ENCODE measurements at regions not wholly inside any gene's neighbourhood (a gene's known extent, or its start where the extent isn't known, plus 50 kb on each side); places are given as distances from the start of the nearest gene placed in this dataset.
A peak's percentile ranks its signal among the peaks of the same experiment; 100 is the strongest.

DNA sequence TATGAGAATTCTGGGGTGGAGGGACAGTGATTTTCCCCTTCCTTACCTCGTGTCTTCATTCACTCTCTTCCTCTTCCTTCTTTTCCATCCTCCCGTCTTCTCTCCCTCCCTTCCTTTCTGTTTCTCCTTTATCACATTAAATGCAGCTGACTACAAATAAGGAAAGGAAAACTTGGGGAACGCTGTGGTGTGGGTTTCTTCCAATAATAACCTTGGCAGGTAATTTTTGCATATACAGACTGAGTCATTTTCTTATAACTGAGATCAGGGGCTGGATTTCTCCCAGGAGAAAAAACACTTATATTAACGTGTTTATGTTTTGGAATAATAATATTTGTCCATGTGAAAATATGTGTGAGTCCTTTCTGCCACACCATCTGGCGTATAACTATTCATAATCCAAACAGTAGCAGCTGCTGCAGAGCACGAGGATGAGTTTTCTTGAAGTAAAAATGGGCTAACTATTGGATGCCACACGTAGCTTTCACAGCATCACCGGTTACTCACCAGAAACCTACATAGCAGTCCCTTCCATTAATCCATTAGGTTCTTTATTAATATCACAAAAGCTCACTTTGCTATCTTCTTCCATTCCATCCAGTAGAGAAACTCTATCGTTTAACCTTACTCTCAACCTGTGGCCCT is 139.2 kb upstream of the SASH1 start:
- Mint-ChIP-seq H3K4me1 (ENCODE audit: low read depth) (peaks cover 43% of the 10 kb centered on the region), H3K27ac (peak overlapping the region; percentile 94), H3K9me3 (peaks cover 9% of the 10 kb centered on the region), H3K4me3 (peak overlapping the region; percentile 69), H3K27me3 (peaks cover 85% of the 10 kb centered on the region), H3K36me3 (ENCODE audit: low read depth) (no peaks in the 10 kb centered on the region)

DNA sequence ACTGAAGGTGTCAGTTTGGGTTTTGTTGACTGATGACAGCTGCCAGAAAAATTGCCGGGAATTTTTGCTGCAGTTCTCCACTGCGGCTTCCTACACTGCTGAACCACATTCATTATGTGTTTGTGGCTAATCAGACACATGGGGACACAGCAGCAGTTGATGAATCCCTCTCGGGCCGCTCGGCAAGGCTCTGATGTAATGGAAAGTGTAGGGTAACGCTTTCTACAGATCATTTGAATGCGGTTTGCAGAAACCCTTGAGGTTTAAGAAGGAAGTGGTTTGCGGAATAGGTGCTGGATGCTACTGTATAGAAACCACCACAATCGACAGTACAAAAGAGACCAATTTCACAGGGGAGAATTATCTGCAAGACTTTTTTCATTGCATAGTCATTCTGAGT is 138.7 kb upstream of the SASH1 start:
- Mint-ChIP-seq H3K4me1 (ENCODE audit: low read depth) (peaks cover 43% of the 10 kb centered on the region), H3K4me3 (peak overlapping the region; percentile 69), H3K36me3 (ENCODE audit: low read depth) (no peaks in the 10 kb centered on the region), H3K9me3 (peaks cover 9% of the 10 kb centered on the region), H3K27ac (peak overlapping the region; percentile 94), H3K27me3 (peaks cover 83% of the 10 kb centered on the region)

DNA sequence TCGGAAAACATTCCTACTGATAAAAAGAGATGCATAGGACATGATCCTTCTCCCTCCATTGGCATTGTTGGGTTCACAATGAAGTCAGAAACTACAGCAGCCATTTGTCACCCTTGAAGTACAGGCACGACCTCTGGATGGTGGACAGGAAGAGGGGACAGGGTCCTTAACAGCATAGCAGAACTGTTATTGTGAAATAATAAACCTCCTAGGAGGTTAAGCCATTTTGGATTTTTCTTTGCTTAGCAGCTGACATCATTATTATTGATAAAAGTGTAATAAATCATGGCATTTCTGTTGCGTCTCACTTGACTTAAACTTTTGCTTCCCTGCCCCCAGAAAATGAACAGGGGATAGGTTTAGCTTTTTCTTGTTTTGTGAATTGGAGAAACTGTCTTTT is 134.3 kb upstream of the SASH1 start:
- Mint-ChIP-seq H3K36me3 (ENCODE audit: low read depth) (no peaks in the 10 kb centered on the region), H3K4me1 (ENCODE audit: low read depth) (peaks cover 24% of the 10 kb centered on the region), H3K27me3 (peaks cover 82% of the 10 kb centered on the region), H3K27ac (no peak overlapping the region), H3K9me3 (peaks cover 7% of the 10 kb centered on the region), H3K4me3 (no peak overlapping the region)

DNA sequence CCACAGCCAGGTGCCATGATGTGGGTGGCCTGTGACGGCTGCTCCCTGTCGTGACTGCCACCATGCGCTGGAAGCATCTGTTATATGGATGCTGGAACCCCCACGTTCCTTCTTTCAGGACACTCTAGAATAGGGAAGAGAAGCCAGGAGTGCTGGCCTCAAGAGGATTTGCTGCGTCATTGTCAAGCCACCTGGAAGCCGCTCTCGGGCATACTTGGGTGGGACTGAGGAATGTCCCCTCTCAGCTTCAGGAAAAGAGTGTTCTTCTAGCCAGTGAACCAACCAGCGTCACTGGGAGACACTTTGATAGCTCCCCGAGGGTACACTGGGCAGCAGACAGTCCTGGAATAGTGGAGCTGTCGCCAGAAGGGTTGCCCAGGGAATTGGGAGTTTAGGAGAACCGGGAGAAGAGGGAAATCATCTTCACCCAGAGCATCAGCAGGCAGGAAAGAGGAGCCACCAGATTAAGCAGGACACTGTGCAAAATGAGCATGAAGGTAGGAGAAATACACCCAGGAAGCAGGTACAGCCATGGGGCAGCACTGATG is 130.8 kb upstream of the SASH1 start:
- no peaks in the 10 kb centered on the region for H3K9me3 Mint-ChIP-seq
- H3K27me3 Mint-ChIP-seq = peaks cover 69% of the 10 kb centered on the region
- H3K4me3 Mint-ChIP-seq = no peak overlapping the region
- no peak overlapping the region for H3K27ac Mint-ChIP-seq
- H3K4me1 Mint-ChIP-seq (ENCODE audit: low read depth) = no peaks in the 10 kb centered on the region
- H3K36me3 Mint-ChIP-seq (ENCODE audit: low read depth) = no peaks in the 10 kb centered on the region

DNA sequence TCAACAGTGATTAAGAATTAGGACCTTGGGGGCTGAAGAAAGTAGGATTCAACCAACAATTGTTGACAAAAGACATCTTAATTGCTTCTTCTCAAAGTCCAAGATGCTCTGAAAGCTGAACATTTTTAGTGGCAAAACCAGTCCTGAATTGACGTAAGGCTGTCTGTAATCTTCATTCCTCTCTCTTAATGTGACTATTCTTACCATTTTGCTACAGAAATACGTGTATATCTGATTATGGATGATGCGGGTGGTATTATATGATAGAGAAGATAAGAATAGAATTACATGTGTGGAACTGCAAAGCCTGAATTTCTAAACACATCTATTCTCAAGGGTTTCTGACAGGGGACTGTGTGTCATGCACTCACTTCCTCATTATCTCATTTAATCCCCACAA is 130.3 kb upstream of the SASH1 start:
- Mint-ChIP-seq H3K36me3 (ENCODE audit: low read depth) (no peaks in the 10 kb centered on the region), H3K9me3 (no peaks in the 10 kb centered on the region), H3K4me3 (no peak overlapping the region), H3K27ac (no peak overlapping the region), H3K4me1 (ENCODE audit: low read depth) (no peaks in the 10 kb centered on the region), H3K27me3 (peaks cover 69% of the 10 kb centered on the region)

DNA sequence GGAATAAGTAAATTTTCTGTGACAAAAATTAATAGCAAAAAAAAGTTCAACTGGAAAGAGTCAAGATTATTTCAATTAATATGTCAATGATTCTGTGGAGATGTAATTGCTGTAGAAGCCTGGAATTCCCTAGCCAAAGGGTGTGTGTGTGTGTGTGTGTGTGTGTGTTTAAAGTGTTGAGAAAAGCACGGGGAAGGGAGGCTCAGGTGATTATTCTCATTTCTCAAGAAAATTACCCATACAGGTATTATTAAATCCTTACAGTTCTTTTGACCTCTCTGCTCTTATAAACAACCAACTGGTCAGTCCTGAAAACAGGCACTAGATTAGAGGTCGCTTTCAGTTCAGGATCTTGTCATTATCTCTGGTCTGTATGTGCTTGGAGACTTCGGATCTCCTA is 129.3 kb upstream of the SASH1 start:
- Mint-ChIP-seq H3K27ac (no peak overlapping the region), H3K36me3 (ENCODE audit: low read depth) (no peaks in the 10 kb centered on the region), H3K27me3 (peaks cover 64% of the 10 kb centered on the region), H3K4me1 (ENCODE audit: low read depth) (no peaks in the 10 kb centered on the region), H3K9me3 (no peaks in the 10 kb centered on the region), H3K4me3 (no peak overlapping the region)

DNA sequence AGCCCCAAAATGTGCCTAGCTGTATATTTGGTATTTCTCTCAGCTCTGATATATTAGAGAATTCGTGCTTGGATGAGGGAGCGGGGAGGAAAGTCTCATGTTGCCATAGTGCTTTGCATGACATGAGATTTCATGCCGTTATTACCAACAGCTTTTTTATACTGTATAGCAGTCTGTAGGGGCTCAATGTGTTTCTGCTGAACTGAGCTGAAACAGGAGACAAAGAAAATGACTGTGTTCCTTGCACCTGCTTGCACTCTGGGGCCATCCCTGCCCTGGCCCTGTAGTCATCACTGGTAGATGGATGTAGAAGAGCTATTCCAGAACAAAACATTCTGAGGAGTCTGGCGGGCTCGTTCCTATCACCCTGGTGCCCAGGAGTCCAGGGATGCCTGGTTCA is 128.0 kb upstream of the SASH1 start:
- Mint-ChIP-seq H3K4me3 (no peak overlapping the region), H3K27me3 (peaks cover 62% of the 10 kb centered on the region), H3K9me3 (no peaks in the 10 kb centered on the region), H3K36me3 (ENCODE audit: low read depth) (no peaks in the 10 kb centered on the region), H3K27ac (no peak overlapping the region), H3K4me1 (ENCODE audit: low read depth) (no peaks in the 10 kb centered on the region)

DNA sequence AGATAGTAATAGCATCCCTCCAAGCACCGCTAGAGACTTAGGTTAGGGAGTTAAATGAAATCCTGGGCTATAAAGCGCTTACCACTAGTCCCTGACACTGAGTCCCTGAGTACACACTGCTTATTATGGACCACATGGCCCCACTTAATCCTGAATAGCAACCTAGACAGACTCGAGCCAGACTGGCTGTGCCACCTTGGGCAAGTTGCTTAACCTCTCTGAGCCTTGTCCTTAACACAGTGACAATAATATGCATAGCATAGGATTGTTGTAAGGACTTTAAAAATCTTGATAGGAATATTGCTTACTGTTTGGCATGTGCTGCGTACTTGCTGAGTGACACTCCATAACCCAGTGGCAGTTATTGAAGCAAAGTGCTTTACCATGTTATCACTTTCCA is 125.6 kb upstream of the SASH1 start:
- no peaks in the 10 kb centered on the region for H3K9me3 Mint-ChIP-seq
- H3K4me1 Mint-ChIP-seq (ENCODE audit: low read depth) = no peaks in the 10 kb centered on the region
- no peaks in the 10 kb centered on the region for H3K36me3 Mint-ChIP-seq (ENCODE audit: low read depth)
- H3K27me3 Mint-ChIP-seq = peaks cover 63% of the 10 kb centered on the region
- no peak overlapping the region for H3K27ac Mint-ChIP-seq
- no peak overlapping the region for H3K4me3 Mint-ChIP-seq

DNA sequence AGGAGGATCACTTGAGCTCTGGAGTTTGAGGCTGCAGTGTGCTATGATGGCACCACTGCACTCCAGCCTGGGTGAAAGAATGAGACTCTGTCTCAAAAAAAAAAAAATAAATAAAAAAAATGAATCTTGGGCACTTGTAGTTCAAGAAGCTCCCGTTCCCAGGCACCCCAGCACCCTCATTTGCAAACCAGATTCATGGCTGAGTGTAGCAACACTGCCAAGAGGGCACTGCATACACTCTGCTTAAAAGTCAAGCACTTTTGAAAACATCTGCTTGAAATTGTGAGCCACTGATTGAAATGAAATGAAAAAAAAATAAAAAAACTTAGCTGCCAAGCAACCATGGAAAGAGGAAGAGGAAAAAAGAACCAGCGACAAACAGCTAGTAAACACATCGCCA is 124.7 kb upstream of the SASH1 start:
- H3K27me3 Mint-ChIP-seq = peaks cover 62% of the 10 kb centered on the region
- no peak overlapping the region for H3K27ac Mint-ChIP-seq
- no peak overlapping the region for H3K4me3 Mint-ChIP-seq
- H3K36me3 Mint-ChIP-seq (ENCODE audit: low read depth) = no peaks in the 10 kb centered on the region
- no peaks in the 10 kb centered on the region for H3K4me1 Mint-ChIP-seq (ENCODE audit: low read depth)
- H3K9me3 Mint-ChIP-seq = no peaks in the 10 kb centered on the region

DNA sequence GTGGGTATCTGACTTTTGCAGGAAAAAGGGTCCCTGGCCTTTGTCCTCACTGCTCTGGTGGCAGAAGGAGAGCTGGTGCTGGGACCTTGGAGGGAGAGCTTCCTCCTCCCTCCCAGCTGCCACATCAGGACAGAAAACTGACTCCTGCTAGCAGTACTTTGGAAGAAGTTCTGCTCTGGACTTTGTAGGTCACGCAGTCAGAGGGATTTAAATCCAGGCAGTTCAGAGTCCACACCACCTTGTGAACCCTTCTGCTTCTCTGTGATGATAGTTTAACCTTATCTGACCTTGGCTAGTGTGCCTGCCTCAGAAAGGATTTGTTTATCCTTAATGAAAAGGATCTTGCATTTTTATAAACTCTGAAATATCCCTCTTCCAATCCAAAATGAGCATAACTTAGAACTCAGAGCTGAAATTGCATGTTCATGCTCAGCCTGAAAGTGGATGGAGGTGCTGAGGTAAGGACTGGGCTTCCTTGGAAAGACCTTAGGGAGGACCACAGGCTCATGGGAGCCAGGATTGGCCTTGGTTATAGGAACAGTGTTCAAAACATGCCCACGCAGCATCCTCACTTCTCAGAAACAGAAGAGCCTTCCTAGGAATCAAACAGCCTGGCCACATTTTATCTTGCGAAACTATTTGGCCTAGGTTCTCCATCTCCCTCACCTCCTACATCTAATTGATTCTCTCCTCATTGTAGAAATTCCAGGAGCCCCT is 123.9 kb upstream of the SASH1 start:
- peaks cover 55% of the 10 kb centered on the region for H3K27me3 Mint-ChIP-seq
- no peak overlapping the region for H3K27ac Mint-ChIP-seq
- no peak overlapping the region for H3K4me3 Mint-ChIP-seq
- no peaks in the 10 kb centered on the region for H3K4me1 Mint-ChIP-seq (ENCODE audit: low read depth)
- H3K36me3 Mint-ChIP-seq (ENCODE audit: low read depth) = no peaks in the 10 kb centered on the region
- H3K9me3 Mint-ChIP-seq = no peaks in the 10 kb centered on the region

DNA sequence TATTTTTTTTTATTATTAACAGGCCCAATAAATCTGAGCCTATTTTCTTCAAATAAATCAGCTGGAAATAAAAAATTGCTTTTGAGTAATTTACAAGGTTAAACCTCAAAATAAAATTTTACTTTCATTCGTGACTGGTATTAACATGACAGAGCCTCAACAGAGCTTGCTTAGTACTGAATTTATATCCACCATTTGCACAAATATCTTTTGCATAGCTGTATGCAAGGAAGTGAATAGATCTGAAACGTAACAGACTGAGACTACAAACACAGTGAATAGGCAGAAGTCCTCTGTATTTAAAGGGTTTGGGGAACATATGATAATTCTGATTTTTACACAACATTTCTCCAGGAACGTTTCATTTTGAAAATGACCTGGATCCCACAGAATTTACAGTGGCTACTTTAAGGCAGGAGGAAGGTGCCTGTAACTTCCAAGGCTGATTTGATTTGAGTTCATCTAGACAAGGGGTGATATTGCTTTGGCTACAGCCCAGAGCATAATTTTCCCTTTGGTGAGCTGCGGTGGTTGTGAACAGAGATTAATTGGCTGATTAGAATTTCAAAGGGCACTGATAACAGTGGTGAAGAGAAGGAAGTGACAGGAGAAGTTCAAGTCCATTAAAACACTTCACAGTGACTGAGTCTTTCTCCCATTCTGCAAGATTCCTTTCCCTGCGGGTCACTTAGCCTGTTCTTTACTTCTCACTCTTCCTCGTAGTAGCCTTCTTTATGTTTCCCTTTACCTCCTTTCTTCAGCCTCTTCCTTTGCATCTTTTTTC is 121.2 kb upstream of the SASH1 start:
- H3K9me3 Mint-ChIP-seq = no peaks in the 10 kb centered on the region
- H3K4me1 Mint-ChIP-seq (ENCODE audit: low read depth) = no peaks in the 10 kb centered on the region
- H3K4me3 Mint-ChIP-seq = no peak overlapping the region
- peaks cover 48% of the 10 kb centered on the region for H3K27me3 Mint-ChIP-seq
- H3K27ac Mint-ChIP-seq = no peak overlapping the region
- no peaks in the 10 kb centered on the region for H3K36me3 Mint-ChIP-seq (ENCODE audit: low read depth)

DNA sequence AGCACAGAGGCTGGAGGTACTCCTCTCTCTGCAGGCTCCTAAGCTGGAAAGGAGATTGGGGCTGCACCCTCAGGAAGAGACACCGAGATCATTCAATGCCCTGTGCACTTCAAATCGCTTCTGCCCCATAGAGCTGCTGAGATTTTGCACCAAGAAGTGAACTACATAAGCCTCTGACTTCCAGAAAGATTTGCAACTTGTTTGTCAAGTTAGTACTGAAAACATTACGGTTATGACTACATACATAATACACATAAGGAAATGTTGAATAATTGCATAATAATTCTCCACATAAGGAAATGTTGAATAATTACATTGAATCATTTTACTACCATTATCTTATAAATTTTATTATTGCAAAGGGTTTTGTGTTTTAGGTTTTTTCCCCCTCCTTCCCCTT is 120.3 kb upstream of the SASH1 start:
- no peaks in the 10 kb centered on the region for H3K4me1 Mint-ChIP-seq (ENCODE audit: low read depth)
- no peak overlapping the region for H3K27ac Mint-ChIP-seq
- peaks cover 48% of the 10 kb centered on the region for H3K27me3 Mint-ChIP-seq
- no peaks in the 10 kb centered on the region for H3K36me3 Mint-ChIP-seq (ENCODE audit: low read depth)
- H3K4me3 Mint-ChIP-seq = no peak overlapping the region
- no peaks in the 10 kb centered on the region for H3K9me3 Mint-ChIP-seq

DNA sequence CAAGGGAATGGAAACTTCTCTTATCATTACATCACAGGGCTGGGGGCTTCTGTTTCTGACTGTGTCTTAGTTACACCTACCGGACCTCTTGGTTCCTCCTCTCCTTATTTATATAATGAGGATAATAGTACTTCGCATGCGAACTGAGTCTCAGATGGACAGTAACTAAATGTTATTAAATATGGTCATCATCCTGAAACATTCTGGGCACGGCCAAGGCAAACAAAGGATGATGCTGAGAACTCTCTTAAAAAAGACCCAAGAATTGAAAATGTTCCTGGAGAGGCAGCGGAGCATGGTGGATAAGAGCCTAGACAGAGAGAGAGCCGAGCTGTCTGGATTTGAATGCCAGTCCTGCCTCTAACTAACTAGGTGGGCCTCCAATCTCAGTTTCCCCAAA is 119.8 kb upstream of the SASH1 start:
- no peaks in the 10 kb centered on the region for H3K36me3 Mint-ChIP-seq (ENCODE audit: low read depth)
- no peak overlapping the region for H3K27ac Mint-ChIP-seq
- H3K9me3 Mint-ChIP-seq = no peaks in the 10 kb centered on the region
- H3K4me3 Mint-ChIP-seq = no peak overlapping the region
- no peaks in the 10 kb centered on the region for H3K4me1 Mint-ChIP-seq (ENCODE audit: low read depth)
- peaks cover 52% of the 10 kb centered on the region for H3K27me3 Mint-ChIP-seq

DNA sequence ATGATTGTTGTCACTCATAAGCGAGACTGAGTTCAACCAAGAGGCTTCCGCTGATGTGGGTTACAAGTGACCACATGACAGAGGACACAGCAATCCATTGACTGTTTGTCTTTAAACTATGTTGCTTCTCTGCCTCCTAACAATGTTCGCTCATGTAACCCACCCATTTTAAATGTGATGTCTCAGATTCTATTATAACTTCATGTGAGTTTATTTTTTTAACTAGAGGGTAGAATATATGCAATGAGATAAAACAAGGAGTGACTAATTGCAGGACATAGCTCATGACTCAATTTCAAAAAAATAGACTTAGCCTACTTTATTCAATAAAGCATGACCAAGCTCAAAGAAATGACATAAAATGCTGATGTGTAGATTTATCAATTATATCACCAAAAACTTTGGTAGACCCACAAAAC is 119.2 kb upstream of the SASH1 start:
- Mint-ChIP-seq H3K36me3 (ENCODE audit: low read depth) (no peaks in the 10 kb centered on the region), H3K9me3 (no peaks in the 10 kb centered on the region), H3K27ac (no peak overlapping the region), H3K27me3 (peaks cover 51% of the 10 kb centered on the region), H3K4me1 (ENCODE audit: low read depth) (no peaks in the 10 kb centered on the region), H3K4me3 (no peak overlapping the region)

DNA sequence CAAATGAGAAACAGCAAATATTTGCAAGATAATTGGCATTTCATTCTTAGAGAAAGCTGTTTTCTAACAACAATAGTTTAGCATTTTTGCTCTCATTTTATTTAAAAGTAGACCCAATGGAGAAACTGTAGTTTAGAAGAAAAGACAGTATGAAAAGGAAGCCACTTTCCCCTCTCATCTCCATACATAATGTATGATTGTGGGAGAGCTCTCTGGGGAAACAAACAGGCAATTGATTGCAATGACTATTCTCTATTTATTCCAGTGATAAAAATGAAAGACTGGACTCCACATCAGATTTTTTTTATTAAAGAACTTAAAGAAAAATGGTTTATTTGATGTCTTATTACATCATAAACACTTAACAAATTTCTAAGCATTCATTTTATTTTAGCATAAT is 116.8 kb upstream of the SASH1 start:
- no peak overlapping the region for H3K27ac Mint-ChIP-seq
- no peak overlapping the region for H3K4me3 Mint-ChIP-seq
- H3K4me1 Mint-ChIP-seq (ENCODE audit: low read depth) = no peaks in the 10 kb centered on the region
- peaks cover 40% of the 10 kb centered on the region for H3K27me3 Mint-ChIP-seq
- no peaks in the 10 kb centered on the region for H3K36me3 Mint-ChIP-seq (ENCODE audit: low read depth)
- no peaks in the 10 kb centered on the region for H3K9me3 Mint-ChIP-seq

Data from stimulated activated naive CD8-positive, alpha-beta T cell treated with anti-CD3 and anti-CD28 coated beads, Interleukin-15, Interleukin-2, amounts not matched to agents 100 ng/mL and 50 ng/mL, for 24 hours (primary cell).